Stimulated activated naive B cell treated with anti-CD40 and anti-IgM and Interleukin-4, amounts not matched to agents 10 μg/mL and 1 μg/mL and 100 μg/mL, for 72 hours (primary cell): ENCODE measurements at regions not wholly inside any gene's neighbourhood (a gene's known extent, or its start where the extent isn't known, plus 50 kb on each side); places are given as distances from the start of the nearest gene placed in this dataset.

ENCODE experiments used
- ATAC-seq, 2 donors: fragments of 150-1000 bp; cut with Tn5 transposase; replicated peaks; 2 replicates each; pipeline ENCODE4 v1.10.0; 2021; ENCODE audit warnings: moderate library complexity in 1 of 2
- DNase-seq: peaks from one replicate; pipeline ENCODE4 v3.0.0; 2021
- H3K27ac Mint-ChIP-seq: one replicate; pipeline ENCODE4 v1.8.0; 2022; ENCODE audit warnings: mild to moderate bottlenecking, mixed read lengths
- H3K27me3 Mint-ChIP-seq, 2 donors: one replicate each; pipeline ENCODE4 v1.8.0; 2022; ENCODE audit warnings: mixed read lengths in 2 of 2
- H3K36me3 Mint-ChIP-seq, 2 donors: one replicate each; pipeline ENCODE4 v1.8.0; 2022; ENCODE audit warnings: mixed read lengths in 2 of 2, mild to moderate bottlenecking in 1 of 2
- H3K4me1 Mint-ChIP-seq, 2 donors: one replicate each; pipeline ENCODE4 v1.8.0; 2022; ENCODE audit warnings: mixed read lengths in 2 of 2, mild to moderate bottlenecking in 1 of 2
- H3K4me3 Mint-ChIP-seq, 2 donors: one replicate each; pipeline ENCODE4 v1.8.0; 2022; ENCODE audit warnings: mild to moderate bottlenecking in 2 of 2, mixed read lengths in 2 of 2, moderate library complexity in 1 of 2
- H3K9me3 Mint-ChIP-seq, 2 donors: one replicate each; pipeline ENCODE4 v1.8.0; 2022; ENCODE audit warnings: mixed read lengths in 2 of 2, mild to moderate bottlenecking in 1 of 2

- Mint-ChIP-seq H3K4me3 (no peak overlapping the region), H3K27me3 (no peaks in the 10 kb centered on the region), H3K36me3 (no peaks in the 10 kb centered on the region), H3K4me1 (no peaks in the 10 kb centered on the region), H3K27ac (no peak overlapping the region), H3K9me3 (peaks cover under 1 to 1% of the 10 kb centered on the region in 2 donors)
- no peak for ATAC-seq
- no peak for DNase-seq
These were observed 1285.8 kb upstream of the SORCS1 start for GRCh38 chr10:108450280-108450679.

DNA sequence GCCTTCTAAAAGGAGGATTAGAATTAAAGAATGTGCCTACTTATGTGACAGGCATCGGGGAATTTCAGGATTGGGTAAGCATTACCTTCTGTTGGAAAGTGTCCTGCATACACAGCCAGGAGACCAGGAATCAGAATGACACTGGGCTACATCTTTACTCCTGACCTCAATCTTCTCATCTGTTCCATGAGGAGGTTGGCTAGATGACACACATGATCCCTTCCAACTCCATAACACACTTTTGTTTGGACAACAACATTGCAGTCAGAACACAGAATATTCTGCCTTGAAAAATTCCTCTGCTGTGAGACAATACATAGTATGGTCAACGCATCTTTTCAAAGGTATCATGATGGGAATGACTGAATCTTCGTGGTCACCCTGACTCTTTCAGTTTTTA lies 1281.2 kb upstream of the SORCS1 start:
- ATAC-seq = no peak
- Mint-ChIP-seq H3K4me3 (no peak overlapping the region), H3K4me1 (no peaks in the 10 kb centered on the region), H3K36me3 (no peaks in the 10 kb centered on the region), H3K27me3 (no peaks in the 10 kb centered on the region), H3K27ac (no peak overlapping the region), H3K9me3 (peaks cover 0 to 2% of the 10 kb centered on the region in 2 donors)
- DNase-seq = no peak

DNA sequence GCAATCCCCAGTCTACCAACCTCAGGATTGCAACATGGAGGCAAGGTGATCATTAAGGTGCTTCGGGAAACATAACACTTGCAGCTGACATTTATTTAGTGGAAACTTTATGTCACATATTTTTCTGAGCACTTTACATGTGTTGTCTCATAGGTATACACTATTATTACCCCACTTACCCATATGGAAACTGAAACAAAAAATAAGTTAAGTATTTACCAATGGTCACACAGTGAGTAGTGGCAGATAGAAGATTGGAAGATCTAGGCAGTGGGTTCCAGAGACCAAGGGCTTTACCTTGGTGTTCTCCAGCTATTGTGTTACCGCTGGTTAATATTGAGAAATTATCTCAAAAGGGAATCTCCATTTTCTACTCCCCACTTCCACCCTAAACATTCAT lies 1279.1 kb upstream of the SORCS1 start:
- H3K4me3 Mint-ChIP-seq = no peak overlapping the region
- no peaks in the 10 kb centered on the region for H3K4me1 Mint-ChIP-seq
- H3K27ac Mint-ChIP-seq = no peak overlapping the region
- DNase-seq = no peak
- H3K36me3 Mint-ChIP-seq = no peaks in the 10 kb centered on the region
- H3K9me3 Mint-ChIP-seq = peaks cover 0 to 2% of the 10 kb centered on the region in 2 donors
- no peak for ATAC-seq
- no peaks in the 10 kb centered on the region for H3K27me3 Mint-ChIP-seq

DNA sequence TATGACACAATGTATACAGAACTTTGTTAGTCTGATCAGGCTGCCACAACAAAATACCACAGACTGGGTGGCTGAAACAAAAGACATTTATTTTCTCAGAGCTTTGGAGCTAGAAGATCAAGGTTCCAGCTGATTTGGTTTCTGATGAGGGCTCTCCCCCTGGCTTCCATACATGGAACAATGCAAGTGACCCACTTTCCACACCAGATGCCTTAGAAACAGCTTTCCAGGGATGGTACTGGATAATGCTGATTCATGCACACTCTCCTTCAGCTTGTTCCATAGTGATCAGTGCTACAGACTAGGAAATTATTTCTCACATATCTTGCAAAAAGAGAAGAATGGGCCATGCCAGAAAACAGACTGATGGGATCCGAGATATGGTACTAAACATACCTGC lies 1274.9 kb upstream of the SORCS1 start:
- no peak overlapping the region for H3K27ac Mint-ChIP-seq
- H3K4me1 Mint-ChIP-seq = no peaks in the 10 kb centered on the region
- peaks cover 0 to 2% of the 10 kb centered on the region in 2 donors for H3K9me3 Mint-ChIP-seq
- ATAC-seq (no peak), DNase-seq (no peak)
- no peaks in the 10 kb centered on the region for H3K36me3 Mint-ChIP-seq
- H3K4me3 Mint-ChIP-seq = no peak overlapping the region
- no peaks in the 10 kb centered on the region for H3K27me3 Mint-ChIP-seq

GRCh38 chr10:108436096-108436495 lies 1271.6 kb upstream of the SORCS1 start:
- H3K4me1 Mint-ChIP-seq = no peaks in the 10 kb centered on the region
- H3K4me3 Mint-ChIP-seq = no peak overlapping the region
- DNase-seq (no peak), ATAC-seq (no peak)
- H3K27ac Mint-ChIP-seq = no peak overlapping the region
- H3K27me3 Mint-ChIP-seq = no peaks in the 10 kb centered on the region
- peaks cover 0 to 3% of the 10 kb centered on the region in 2 donors for H3K9me3 Mint-ChIP-seq
- no peaks in the 10 kb centered on the region for H3K36me3 Mint-ChIP-seq

DNA sequence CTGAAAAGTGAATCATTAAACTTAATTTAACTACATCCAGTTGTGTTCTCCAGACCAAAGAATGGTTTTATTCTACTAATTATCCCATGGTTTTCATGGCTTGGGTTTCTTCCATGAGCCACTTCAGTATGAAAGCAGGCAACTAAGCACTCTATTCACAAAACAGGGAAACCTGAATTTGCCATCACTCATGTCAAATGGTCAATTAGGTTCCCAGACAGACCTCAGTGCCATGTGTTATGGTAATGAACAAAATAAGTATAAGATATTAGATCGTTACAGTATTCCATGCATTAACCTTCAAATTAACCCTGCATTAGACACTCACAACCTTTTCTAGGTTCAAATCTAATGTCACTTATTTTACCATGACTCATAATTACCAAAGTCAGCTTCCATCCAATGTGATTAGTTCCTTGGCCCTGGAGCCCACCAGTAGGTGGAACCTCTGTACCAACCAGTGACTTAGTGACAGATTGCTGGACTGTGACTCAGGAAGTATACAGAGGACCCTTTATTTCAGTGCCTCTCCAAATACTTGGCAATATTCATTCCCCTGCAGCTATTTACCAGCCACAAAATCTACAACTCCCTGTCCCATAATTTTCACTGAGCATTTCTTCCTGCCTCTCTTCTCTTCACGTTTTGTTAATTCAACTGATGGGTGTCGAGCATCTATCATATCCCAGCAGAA lies 1270.2 kb upstream of the SORCS1 start:
- no peaks in the 10 kb centered on the region for H3K4me1 Mint-ChIP-seq
- H3K36me3 Mint-ChIP-seq = no peaks in the 10 kb centered on the region
- no peak for DNase-seq
- H3K27me3 Mint-ChIP-seq = no peaks in the 10 kb centered on the region
- peaks cover 0 to 4% of the 10 kb centered on the region in 2 donors for H3K9me3 Mint-ChIP-seq
- no peak overlapping the region for H3K4me3 Mint-ChIP-seq
- H3K27ac Mint-ChIP-seq = no peak overlapping the region
- no peak for ATAC-seq

DNA sequence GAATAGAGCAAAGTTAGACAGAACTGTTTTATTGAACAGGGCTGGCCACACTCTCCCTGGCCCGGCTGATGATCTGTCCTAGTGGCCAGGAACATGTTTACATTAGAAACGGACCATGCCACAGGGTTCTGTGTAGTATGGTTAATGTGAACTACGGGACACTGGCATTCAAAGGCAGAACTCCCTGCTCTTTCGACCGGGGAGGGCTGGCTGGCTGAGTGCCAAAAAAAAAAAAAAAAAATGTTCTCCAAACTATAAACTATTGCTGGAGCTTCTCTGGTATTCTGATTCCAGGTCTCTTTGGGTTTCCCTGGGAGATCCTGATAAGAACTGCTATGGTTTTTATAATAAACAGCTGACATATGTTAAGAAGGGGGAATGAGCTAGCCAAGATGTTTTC lies 1262.6 kb upstream of the SORCS1 start:
- Mint-ChIP-seq H3K27ac (no peak overlapping the region), H3K4me1 (no peaks in the 10 kb centered on the region), H3K36me3 (no peaks in the 10 kb centered on the region), H3K4me3 (no peak overlapping the region), H3K9me3 (peaks cover 3 to 4% of the 10 kb centered on the region in 2 donors), H3K27me3 (no peaks in the 10 kb centered on the region)
- ATAC-seq (no peak), DNase-seq (no peak)

- no peak overlapping the region for H3K27ac Mint-ChIP-seq
- no peak for ATAC-seq
- H3K27me3 Mint-ChIP-seq = no peaks in the 10 kb centered on the region
- H3K4me3 Mint-ChIP-seq = no peak overlapping the region
- H3K36me3 Mint-ChIP-seq = no peaks in the 10 kb centered on the region
- no peaks in the 10 kb centered on the region for H3K4me1 Mint-ChIP-seq
- no peak for DNase-seq
- H3K9me3 Mint-ChIP-seq = peaks cover 1 to 3% of the 10 kb centered on the region in 2 donors
These were observed 1260.9 kb upstream of the SORCS1 start for GRCh38 chr10:108425283-108425964.

DNA sequence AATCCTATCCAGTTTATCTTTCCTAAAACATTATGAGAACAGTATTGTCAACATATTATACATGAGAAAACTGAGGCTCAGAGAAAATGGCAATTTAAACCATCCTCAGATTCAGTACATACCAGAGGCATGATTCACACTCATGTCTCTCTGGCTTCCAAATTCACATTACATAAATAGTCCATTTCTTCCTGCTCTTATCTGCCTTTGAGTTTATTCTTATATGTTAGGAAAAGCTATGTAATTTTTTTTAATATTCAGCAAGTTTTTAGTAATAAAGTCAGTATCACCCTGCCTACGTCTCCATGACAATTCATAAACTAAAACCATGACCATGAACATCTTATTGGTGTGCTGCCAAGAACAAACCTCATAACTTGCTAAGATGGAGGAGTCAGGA lies 1260.2 kb upstream of the SORCS1 start:
- DNase-seq = no peak

GRCh38 chr10:108422286-108422685 lies 1257.8 kb upstream of the SORCS1 start:
- ATAC-seq (no peak), DNase-seq (no peak)
- H3K9me3 Mint-ChIP-seq = peaks cover 0 to 3% of the 10 kb centered on the region in 2 donors
- no peak overlapping the region for H3K27ac Mint-ChIP-seq
- H3K27me3 Mint-ChIP-seq = no peaks in the 10 kb centered on the region
- no peaks in the 10 kb centered on the region for H3K4me1 Mint-ChIP-seq
- H3K36me3 Mint-ChIP-seq = no peaks in the 10 kb centered on the region
- H3K4me3 Mint-ChIP-seq = no peak overlapping the region

More for the DNA sequence above, 1260.2 kb upstream of the SORCS1 start:
- H3K36me3 Mint-ChIP-seq = no peaks in the 10 kb centered on the region
- no peak overlapping the region for H3K4me3 Mint-ChIP-seq
- ATAC-seq = no peak
- H3K27me3 Mint-ChIP-seq = no peaks in the 10 kb centered on the region
- no peaks in the 10 kb centered on the region for H3K4me1 Mint-ChIP-seq
- H3K9me3 Mint-ChIP-seq = peaks cover 0 to 3% of the 10 kb centered on the region in 2 donors
- no peak overlapping the region for H3K27ac Mint-ChIP-seq

DNA sequence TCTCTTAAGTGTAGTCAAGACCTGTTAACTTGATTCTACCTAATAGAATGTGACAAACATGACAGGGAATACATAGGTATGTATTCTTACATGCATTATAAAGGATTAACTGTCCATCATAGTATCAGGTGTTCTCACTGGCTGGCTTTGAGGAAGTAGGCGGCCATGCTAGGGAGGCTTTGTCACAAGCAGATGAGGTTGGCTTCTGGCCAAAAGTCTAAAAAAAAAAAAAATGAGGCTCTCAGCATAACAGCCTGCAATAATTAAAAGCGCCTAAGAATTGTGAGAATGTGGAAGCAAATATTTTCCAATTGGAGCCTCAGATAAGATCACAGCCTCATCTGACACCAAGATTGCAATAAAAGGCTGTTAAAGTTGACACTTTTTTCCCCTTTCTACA lies 1256.8 kb upstream of the SORCS1 start:
- no peaks in the 10 kb centered on the region for H3K4me1 Mint-ChIP-seq
- no peak for ATAC-seq
- no peaks in the 10 kb centered on the region for H3K27me3 Mint-ChIP-seq
- H3K9me3 Mint-ChIP-seq = peaks cover 0 to 3% of the 10 kb centered on the region in 2 donors
- no peak overlapping the region for H3K27ac Mint-ChIP-seq
- H3K36me3 Mint-ChIP-seq = no peaks in the 10 kb centered on the region
- H3K4me3 Mint-ChIP-seq = no peak overlapping the region
- no peak for DNase-seq

GRCh38 chr10:108413954-108414353 lies 1249.4 kb upstream of the SORCS1 start:
- no peaks in the 10 kb centered on the region for H3K4me1 Mint-ChIP-seq
- ATAC-seq (no peak), DNase-seq (no peak)
- no peak overlapping the region for H3K27ac Mint-ChIP-seq
- H3K36me3 Mint-ChIP-seq = no peaks in the 10 kb centered on the region
- no peak overlapping the region for H3K4me3 Mint-ChIP-seq
- no peaks in the 10 kb centered on the region for H3K27me3 Mint-ChIP-seq
- H3K9me3 Mint-ChIP-seq = no peaks in the 10 kb centered on the region

DNA sequence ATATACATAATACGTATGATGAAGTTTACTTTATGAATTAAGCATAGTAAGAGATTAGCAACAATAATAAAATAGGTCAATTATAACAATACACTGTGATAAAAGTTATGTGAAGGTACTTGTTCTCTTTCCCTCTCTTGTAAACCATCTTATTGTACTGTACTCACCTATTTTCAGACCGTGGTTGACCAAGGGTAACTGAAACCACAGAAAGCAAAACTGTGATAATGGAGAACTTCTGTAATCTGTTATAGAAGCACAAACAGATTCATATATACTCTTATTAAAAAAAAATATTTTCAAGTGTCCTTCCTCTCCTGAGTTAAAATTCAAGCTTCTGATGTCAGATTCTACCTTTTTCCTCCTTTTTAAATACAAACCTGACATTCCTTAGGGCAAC lies 1247.8 kb upstream of the SORCS1 start:
- Mint-ChIP-seq H3K36me3 (no peaks in the 10 kb centered on the region), H3K27me3 (no peaks in the 10 kb centered on the region), H3K4me1 (no peaks in the 10 kb centered on the region), H3K9me3 (no peaks in the 10 kb centered on the region), H3K27ac (no peak overlapping the region), H3K4me3 (no peak overlapping the region)
- no peak for DNase-seq
- ATAC-seq = no peak

- H3K27ac Mint-ChIP-seq = no peak overlapping the region
- H3K4me3 Mint-ChIP-seq = no peak overlapping the region
- H3K27me3 Mint-ChIP-seq = no peaks in the 10 kb centered on the region
- ATAC-seq (no peak), DNase-seq (no peak)
- H3K9me3 Mint-ChIP-seq = no peaks in the 10 kb centered on the region
- H3K4me1 Mint-ChIP-seq = no peaks in the 10 kb centered on the region
- H3K36me3 Mint-ChIP-seq = no peaks in the 10 kb centered on the region
These were observed 1247.4 kb upstream of the SORCS1 start for GRCh38 chr10:108411894-108412293.

DNA sequence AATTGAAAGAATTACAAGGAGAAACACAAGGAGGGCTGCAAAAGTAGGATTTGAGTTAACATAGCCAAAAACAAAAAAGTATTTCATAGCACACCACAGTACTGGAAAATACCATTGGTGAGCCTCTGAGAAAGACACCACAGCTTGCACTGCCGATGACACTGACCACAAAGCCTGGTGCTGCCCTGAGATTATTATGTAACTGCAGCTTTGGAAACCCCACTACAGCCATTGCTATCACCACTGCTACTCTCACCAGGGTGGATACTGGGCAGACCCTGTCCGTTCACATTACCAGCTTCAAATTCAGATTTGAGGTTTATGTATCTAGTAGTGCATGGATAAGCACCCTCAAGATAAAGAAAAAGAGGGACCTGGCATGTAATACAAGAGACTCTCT lies 1246.7 kb upstream of the SORCS1 start:
- ATAC-seq = no peak
- Mint-ChIP-seq H3K9me3 (no peaks in the 10 kb centered on the region), H3K36me3 (no peaks in the 10 kb centered on the region), H3K4me1 (no peaks in the 10 kb centered on the region), H3K4me3 (no peak overlapping the region), H3K27ac (no peak overlapping the region), H3K27me3 (no peaks in the 10 kb centered on the region)
- no peak for DNase-seq
